GM12891 (cell line): ENCODE measurements at regions not wholly inside any gene's neighbourhood (a gene's known extent, or its start where the extent isn't known, plus 50 kb on each side); places are given as distances from the start of the nearest gene placed in this dataset.

ENCODE experiments used
- PAX5 ChIP-seq: IDR thresholded peaks from 2 replicates; pipeline ENCODE4 v1.6.1; 2011; ENCODE audit warnings: low read length, moderate library complexity, mild to moderate bottlenecking; ENCODE audit not compliant: insufficient read depth, severe bottlenecking
- POLR2A ChIP-seq: IDR thresholded peaks from 2 replicates; pipeline ENCODE4 v1.6.1; 2011; ENCODE audit warnings: low read depth, low read length, control low read depth
- POLR2AphosphoS5 ChIP-seq: IDR thresholded peaks from 2 replicates; pipeline ENCODE4 v1.6.1; 2011; ENCODE audit warnings: low read depth, low read length, control low read depth
- POU2F2 ChIP-seq: IDR thresholded peaks from 2 replicates; pipeline ENCODE4 v1.6.1; 2011; ENCODE audit warnings: low read depth, mild to moderate bottlenecking, control low read depth, low read length, moderate library complexity
- SPI1 ChIP-seq: IDR thresholded peaks from 2 replicates; pipeline ENCODE4 v1.6.1; 2011; ENCODE audit warnings: low read depth, low read length, control low read depth
- TAF1 ChIP-seq: IDR thresholded peaks from 2 replicates; pipeline ENCODE4 v1.6.1; 2011; ENCODE audit warnings: low read depth, low read length, control low read depth

DNA sequence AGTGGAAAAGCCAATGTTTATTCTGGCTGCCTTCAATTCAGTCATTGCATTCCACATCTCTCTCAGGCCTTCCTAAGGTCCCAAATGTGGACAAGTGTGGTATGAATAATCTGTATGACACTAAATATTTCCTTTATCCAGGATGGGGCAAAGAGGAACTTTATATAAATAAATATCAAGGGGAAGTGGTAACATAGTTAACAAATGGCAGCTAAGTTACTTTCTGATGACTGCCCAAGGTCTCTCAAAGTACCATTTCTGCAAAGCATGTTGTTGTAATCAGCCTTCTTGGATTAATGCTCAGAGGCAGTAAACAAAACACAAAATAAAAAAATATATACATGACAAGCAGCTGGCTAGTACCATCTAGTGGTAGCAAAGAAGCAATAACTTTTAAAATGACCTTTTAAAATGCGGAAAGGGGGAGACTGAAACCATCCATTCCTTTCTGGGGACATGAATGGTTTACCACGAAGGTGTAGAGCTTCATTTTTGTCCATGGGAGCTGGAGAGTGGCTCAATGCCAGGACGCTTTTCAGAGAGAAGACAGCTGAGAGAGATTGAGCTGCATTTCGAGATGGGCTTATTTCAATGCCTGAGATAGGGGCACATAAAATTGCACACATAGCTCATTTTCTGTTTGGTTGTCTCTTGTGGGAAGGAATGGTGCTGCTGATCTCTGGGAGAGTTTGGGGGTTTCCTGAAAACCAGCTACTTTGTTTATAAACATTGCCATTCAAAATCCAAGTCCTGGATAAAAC is 259.2 kb downstream of the RFC3 start:
- TF ChIP-seq TAF1 (no peak), POLR2A (no peak), PAX5 (no peak), POLR2AphosphoS5 (no peak), SPI1 (no peak), POU2F2 (no peak)
